ENCODE measurements at regions not wholly inside any gene's neighbourhood (a gene's known extent, or its start where the extent isn't known, plus 50 kb on each side); places are given as distances from the start of the nearest gene placed in this dataset.

GRCh38 chr10:107689323-107689722 lies 524.8 kb upstream of the SORCS1 start:
- Histone ChIP-seq H3K4me1 (ENCODE audit: control insufficient read depth in 1 of 2, insufficient read depth in 2 of 2, low read length in 2 of 2) (no peaks in the 10 kb centered on the region), H3K27ac (ENCODE audit: low read depth, low read length) (no peak overlapping the region), H3K9me3 (ENCODE audit: control insufficient read depth in 1 of 2, low read length in 2 of 2) (no peaks in the 10 kb centered on the region), H3K4me3 (ENCODE audit: low read depth in 1 of 2, low read length in 2 of 2) (no peak overlapping the region), H3K27me3 (ENCODE audit: control insufficient read depth in 1 of 2, insufficient read depth in 2 of 2, low read length in 2 of 2) (no peaks in the 10 kb centered on the region), H3K36me3 (ENCODE audit: control insufficient read depth in 1 of 2, insufficient read depth in 2 of 2, low read length in 2 of 2) (no peaks in the 10 kb centered on the region), H3K9ac (ENCODE audit: low read depth in 1 of 2, low read length in 2 of 2) (no peak overlapping the region)

DNA sequence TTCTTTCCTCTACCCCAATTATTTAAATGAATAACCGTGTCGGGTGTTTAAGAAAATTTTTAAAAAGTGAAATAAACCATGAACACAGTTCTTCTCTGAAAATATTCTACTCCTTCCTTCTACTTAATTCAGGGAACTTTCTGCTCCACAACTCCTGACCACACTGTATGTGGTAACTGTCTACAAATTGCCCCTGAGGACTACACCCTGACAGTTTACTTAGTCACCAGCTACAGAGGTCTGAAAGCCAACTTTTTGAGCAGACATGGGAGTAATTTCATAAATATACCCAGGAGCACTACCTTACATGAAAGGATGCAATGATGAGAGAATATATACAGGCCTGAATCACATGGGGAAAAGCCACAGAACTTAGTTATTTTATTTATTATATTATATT lies 523.2 kb upstream of the SORCS1 start:
- Histone ChIP-seq H3K36me3 (ENCODE audit: control insufficient read depth in 1 of 2, insufficient read depth in 2 of 2, low read length in 2 of 2) (no peaks in the 10 kb centered on the region), H3K27ac (ENCODE audit: low read depth, low read length) (no peak overlapping the region), H3K9me3 (ENCODE audit: control insufficient read depth in 1 of 2, low read length in 2 of 2) (no peaks in the 10 kb centered on the region), H3K4me1 (ENCODE audit: control insufficient read depth in 1 of 2, insufficient read depth in 2 of 2, low read length in 2 of 2) (no peaks in the 10 kb centered on the region), H3K9ac (ENCODE audit: low read depth in 1 of 2, low read length in 2 of 2) (no peak overlapping the region), H3K4me3 (ENCODE audit: low read depth in 1 of 2, low read length in 2 of 2) (no peak overlapping the region), H3K27me3 (ENCODE audit: control insufficient read depth in 1 of 2, insufficient read depth in 2 of 2, low read length in 2 of 2) (no peaks in the 10 kb centered on the region)

- Histone ChIP-seq H3K9ac (ENCODE audit: low read depth in 1 of 2, low read length in 2 of 2) (no peak overlapping the region), H3K27me3 (ENCODE audit: control insufficient read depth in 1 of 2, insufficient read depth in 2 of 2, low read length in 2 of 2) (no peaks in the 10 kb centered on the region), H3K4me1 (ENCODE audit: control insufficient read depth in 1 of 2, insufficient read depth in 2 of 2, low read length in 2 of 2) (no peaks in the 10 kb centered on the region), H3K36me3 (ENCODE audit: control insufficient read depth in 1 of 2, insufficient read depth in 2 of 2, low read length in 2 of 2) (no peaks in the 10 kb centered on the region), H3K27ac (ENCODE audit: low read depth, low read length) (no peak overlapping the region), H3K9me3 (ENCODE audit: control insufficient read depth in 1 of 2, low read length in 2 of 2) (no peaks in the 10 kb centered on the region), H3K4me3 (ENCODE audit: low read depth in 1 of 2, low read length in 2 of 2) (no peak overlapping the region)
Measured at GRCh38 chr10:107686095-107686494, 521.6 kb upstream of the SORCS1 start.

DNA sequence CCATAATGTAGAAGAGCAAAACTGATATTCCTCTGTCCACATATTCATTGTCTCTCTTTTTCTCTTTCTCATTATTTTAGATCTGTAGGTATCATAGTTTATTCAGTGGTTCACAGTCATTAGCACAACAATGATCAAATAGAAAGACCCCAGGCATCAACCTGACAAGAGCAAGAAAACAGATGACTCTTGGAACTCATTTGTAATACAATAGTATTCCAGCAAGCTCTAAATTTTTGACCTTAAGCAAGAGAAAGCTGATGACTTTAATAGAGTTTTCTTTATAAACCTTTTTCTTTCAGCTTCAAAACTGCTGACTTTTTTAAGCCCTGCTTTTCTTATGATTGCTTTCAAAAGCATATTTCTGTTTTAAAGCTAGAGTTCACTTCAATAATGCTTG lies 507.5 kb upstream of the SORCS1 start:
- H3K27me3 ChIP-seq (ENCODE audit: control insufficient read depth in 1 of 2, insufficient read depth in 2 of 2, low read length in 2 of 2): no peaks in the 10 kb centered on the region
- H3K4me3 ChIP-seq (ENCODE audit: low read depth in 1 of 2, low read length in 2 of 2): no peak overlapping the region
- no peaks in the 10 kb centered on the region for H3K36me3 ChIP-seq (ENCODE audit: control insufficient read depth in 1 of 2, insufficient read depth in 2 of 2, low read length in 2 of 2)
- no peak overlapping the region for H3K9ac ChIP-seq (ENCODE audit: low read depth in 1 of 2, low read length in 2 of 2)
- H3K4me1 ChIP-seq (ENCODE audit: control insufficient read depth in 1 of 2, insufficient read depth in 2 of 2, low read length in 2 of 2): no peaks in the 10 kb centered on the region
- H3K9me3 ChIP-seq (ENCODE audit: control insufficient read depth in 1 of 2, low read length in 2 of 2): no peaks in the 10 kb centered on the region
- no peak overlapping the region for H3K27ac ChIP-seq (ENCODE audit: low read depth, low read length)

GRCh38 chr10:107666214-107666613 lies 501.7 kb upstream of the SORCS1 start:
- no peaks in the 10 kb centered on the region for H3K36me3 ChIP-seq (ENCODE audit: control insufficient read depth in 1 of 2, insufficient read depth in 2 of 2, low read length in 2 of 2)
- H3K4me1 ChIP-seq (ENCODE audit: control insufficient read depth in 1 of 2, insufficient read depth in 2 of 2, low read length in 2 of 2): no peaks in the 10 kb centered on the region
- H3K9me3 ChIP-seq (ENCODE audit: control insufficient read depth in 1 of 2, low read length in 2 of 2): no peaks in the 10 kb centered on the region
- no peak overlapping the region for H3K9ac ChIP-seq (ENCODE audit: low read depth in 1 of 2, low read length in 2 of 2)
- H3K27me3 ChIP-seq (ENCODE audit: control insufficient read depth in 1 of 2, insufficient read depth in 2 of 2, low read length in 2 of 2): no peaks in the 10 kb centered on the region
- H3K4me3 ChIP-seq (ENCODE audit: low read depth in 1 of 2, low read length in 2 of 2): no peak overlapping the region
- no peak overlapping the region for H3K27ac ChIP-seq (ENCODE audit: low read depth, low read length)

GRCh38 chr10:107665459-107665858 lies 501.0 kb upstream of the SORCS1 start:
- Histone ChIP-seq H3K4me1 (ENCODE audit: control insufficient read depth in 1 of 2, insufficient read depth in 2 of 2, low read length in 2 of 2) (no peaks in the 10 kb centered on the region), H3K27me3 (ENCODE audit: control insufficient read depth in 1 of 2, insufficient read depth in 2 of 2, low read length in 2 of 2) (no peaks in the 10 kb centered on the region), H3K36me3 (ENCODE audit: control insufficient read depth in 1 of 2, insufficient read depth in 2 of 2, low read length in 2 of 2) (no peaks in the 10 kb centered on the region), H3K27ac (ENCODE audit: low read depth, low read length) (no peak overlapping the region), H3K9me3 (ENCODE audit: control insufficient read depth in 1 of 2, low read length in 2 of 2) (no peaks in the 10 kb centered on the region), H3K9ac (ENCODE audit: low read depth in 1 of 2, low read length in 2 of 2) (no peak overlapping the region), H3K4me3 (ENCODE audit: low read depth in 1 of 2, low read length in 2 of 2) (no peak overlapping the region)

- H3K27me3 ChIP-seq (ENCODE audit: control insufficient read depth in 1 of 2, insufficient read depth in 2 of 2, low read length in 2 of 2): no peaks in the 10 kb centered on the region
- no peaks in the 10 kb centered on the region for H3K36me3 ChIP-seq (ENCODE audit: control insufficient read depth in 1 of 2, insufficient read depth in 2 of 2, low read length in 2 of 2)
- no peak overlapping the region for H3K27ac ChIP-seq (ENCODE audit: low read depth, low read length)
- no peak overlapping the region for H3K9ac ChIP-seq (ENCODE audit: low read depth in 1 of 2, low read length in 2 of 2)
- H3K4me1 ChIP-seq (ENCODE audit: control insufficient read depth in 1 of 2, insufficient read depth in 2 of 2, low read length in 2 of 2): no peaks in the 10 kb centered on the region
- H3K9me3 ChIP-seq (ENCODE audit: control insufficient read depth in 1 of 2, low read length in 2 of 2): no peaks in the 10 kb centered on the region
- no peak overlapping the region for H3K4me3 ChIP-seq (ENCODE audit: low read depth in 1 of 2, low read length in 2 of 2)
Measured at GRCh38 chr10:107657851-107658250, 493.3 kb upstream of the SORCS1 start.

DNA sequence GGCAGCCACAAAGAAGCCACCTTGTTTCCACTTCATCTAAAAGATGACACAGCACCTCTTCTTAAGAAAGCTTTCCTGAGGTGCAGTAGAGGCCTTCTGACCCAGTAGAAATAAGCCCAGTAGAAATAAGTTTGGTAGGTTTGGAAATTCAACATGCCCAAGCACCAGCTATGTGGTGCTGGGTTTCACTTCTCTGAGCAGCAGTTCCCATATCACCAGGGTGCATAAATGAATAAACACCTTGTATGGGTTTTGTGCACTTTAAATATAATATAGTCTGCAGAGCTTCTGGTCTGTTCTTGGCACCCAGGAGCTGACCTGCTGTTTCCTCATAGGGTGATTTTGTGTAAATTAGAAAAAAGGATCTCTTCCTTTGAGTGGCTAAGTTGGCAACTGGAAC lies 492.4 kb upstream of the SORCS1 start:
- Histone ChIP-seq H3K9ac (ENCODE audit: low read depth in 1 of 2, low read length in 2 of 2) (no peak overlapping the region), H3K4me1 (ENCODE audit: control insufficient read depth in 1 of 2, insufficient read depth in 2 of 2, low read length in 2 of 2) (no peaks in the 10 kb centered on the region), H3K27ac (ENCODE audit: low read depth, low read length) (no peak overlapping the region), H3K9me3 (ENCODE audit: control insufficient read depth in 1 of 2, low read length in 2 of 2) (no peaks in the 10 kb centered on the region), H3K4me3 (ENCODE audit: low read depth in 1 of 2, low read length in 2 of 2) (no peak overlapping the region), H3K27me3 (ENCODE audit: control insufficient read depth in 1 of 2, insufficient read depth in 2 of 2, low read length in 2 of 2) (no peaks in the 10 kb centered on the region), H3K36me3 (ENCODE audit: control insufficient read depth in 1 of 2, insufficient read depth in 2 of 2, low read length in 2 of 2) (no peaks in the 10 kb centered on the region)

- Histone ChIP-seq H3K4me3 (ENCODE audit: low read depth in 1 of 2, low read length in 2 of 2) (peak overlapping the region; percentile 48 to 56), H3K4me1 (ENCODE audit: control insufficient read depth in 1 of 2, insufficient read depth in 2 of 2, low read length in 2 of 2) (no peaks in the 10 kb centered on the region), H3K27me3 (ENCODE audit: control insufficient read depth in 1 of 2, insufficient read depth in 2 of 2, low read length in 2 of 2) (no peaks in the 10 kb centered on the region), H3K27ac (ENCODE audit: low read depth, low read length) (no peak overlapping the region), H3K36me3 (ENCODE audit: control insufficient read depth in 1 of 2, insufficient read depth in 2 of 2, low read length in 2 of 2) (no peaks in the 10 kb centered on the region), H3K9ac (ENCODE audit: low read depth in 1 of 2, low read length in 2 of 2) (no peak overlapping the region), H3K9me3 (ENCODE audit: control insufficient read depth in 1 of 2, low read length in 2 of 2) (no peaks in the 10 kb centered on the region)
Measured at GRCh38 chr10:107653832-107654287, 489.4 kb upstream of the SORCS1 start.

- Histone ChIP-seq H3K27me3 (ENCODE audit: control insufficient read depth in 1 of 2, insufficient read depth in 2 of 2, low read length in 2 of 2) (no peaks in the 10 kb centered on the region), H3K36me3 (ENCODE audit: control insufficient read depth in 1 of 2, insufficient read depth in 2 of 2, low read length in 2 of 2) (no peaks in the 10 kb centered on the region), H3K9me3 (ENCODE audit: control insufficient read depth in 1 of 2, low read length in 2 of 2) (no peaks in the 10 kb centered on the region), H3K9ac (ENCODE audit: low read depth in 1 of 2, low read length in 2 of 2) (no peak overlapping the region), H3K27ac (ENCODE audit: low read depth, low read length) (no peak overlapping the region), H3K4me3 (ENCODE audit: low read depth in 1 of 2, low read length in 2 of 2) (no peak overlapping the region), H3K4me1 (ENCODE audit: control insufficient read depth in 1 of 2, insufficient read depth in 2 of 2, low read length in 2 of 2) (no peaks in the 10 kb centered on the region)
Measured at GRCh38 chr10:107650939-107651338, 486.4 kb upstream of the SORCS1 start.

DNA sequence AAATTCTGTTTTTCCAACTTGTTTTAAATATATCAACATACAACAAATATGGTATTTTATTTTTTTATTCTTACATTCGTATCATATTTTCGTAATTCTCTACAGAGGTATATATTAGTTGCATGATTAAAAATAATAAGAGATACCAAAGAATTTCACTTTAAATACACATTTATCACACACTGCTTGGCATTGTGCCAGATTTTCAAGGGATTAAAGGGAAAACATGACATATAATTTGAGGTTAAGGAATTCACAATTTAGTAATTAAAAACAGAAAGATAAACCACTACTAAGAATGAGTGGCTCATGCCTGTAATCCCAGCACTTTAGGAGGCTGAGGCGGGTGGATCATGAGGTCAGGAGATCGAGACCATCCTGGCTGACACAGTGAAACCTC lies 484.7 kb upstream of the SORCS1 start:
- H3K9me3 ChIP-seq (ENCODE audit: control insufficient read depth in 1 of 2, low read length in 2 of 2): no peaks in the 10 kb centered on the region
- no peak overlapping the region for H3K9ac ChIP-seq (ENCODE audit: low read depth in 1 of 2, low read length in 2 of 2)
- no peaks in the 10 kb centered on the region for H3K36me3 ChIP-seq (ENCODE audit: control insufficient read depth in 1 of 2, insufficient read depth in 2 of 2, low read length in 2 of 2)
- no peak overlapping the region for H3K27ac ChIP-seq (ENCODE audit: low read depth, low read length)
- no peaks in the 10 kb centered on the region for H3K4me1 ChIP-seq (ENCODE audit: control insufficient read depth in 1 of 2, insufficient read depth in 2 of 2, low read length in 2 of 2)
- no peak overlapping the region for H3K4me3 ChIP-seq (ENCODE audit: low read depth in 1 of 2, low read length in 2 of 2)
- no peaks in the 10 kb centered on the region for H3K27me3 ChIP-seq (ENCODE audit: control insufficient read depth in 1 of 2, insufficient read depth in 2 of 2, low read length in 2 of 2)

Data from duodenal mucosa (tissue), 2 donors.